ENCODE measurements at regions not wholly inside any gene's neighbourhood (a gene's known extent, or its start where the extent isn't known, plus 50 kb on each side); places are given as distances from the start of the nearest gene placed in this dataset.
"Not testable (repeated sequence)": the region's sequence is repeated elsewhere in the genome, so short reads cannot be mapped to it uniquely, and the experiment has no call there.

- DNase-seq = no peak
Observed at GRCh38 chr7:101744588-101744987, 72.8 kb upstream of the CUX1 start.

GRCh38 chr7:101746314-101746713, 71.1 kb upstream of the CUX1 start:
- no peak for DNase-seq

- no peak for DNase-seq
Observed at GRCh38 chr7:101747053-101747878, 70.2 kb upstream of the CUX1 start.

- no peak for DNase-seq
Observed at GRCh38 chr7:101747879-101748345, 69.5 kb upstream of the CUX1 start.

- no peak for DNase-seq
Observed at GRCh38 chr7:101749891-101750290, 67.5 kb upstream of the CUX1 start.

GRCh38 chr7:101753316-101753715, 64.1 kb upstream of the CUX1 start:
- no peak for DNase-seq

- DNase-seq = no peak
Observed at GRCh38 chr7:101754424-101755159, 62.8 kb upstream of the CUX1 start.

- DNase-seq = no peak
Observed at GRCh38 chr7:101757879-101758278, 59.5 kb upstream of the CUX1 start.

- not testable (repeated sequence) for DNase-seq
Observed at GRCh38 chr7:101758519-101758918, 58.9 kb upstream of the CUX1 start.

GRCh38 chr7:101764221-101764620, 53.2 kb upstream of the CUX1 start:
- no peak for DNase-seq

- DNase-seq = no peak
Observed at GRCh38 chr7:101767544-101767943, 49.9 kb upstream of the CUX1 start.
